ENCODE measurements at regions not wholly inside any gene's neighbourhood (a gene's known extent, or its start where the extent isn't known, plus 50 kb on each side); places are given as distances from the start of the nearest gene placed in this dataset.
A peak's percentile ranks its signal among the peaks of the same experiment; 100 is the strongest.

DNA sequence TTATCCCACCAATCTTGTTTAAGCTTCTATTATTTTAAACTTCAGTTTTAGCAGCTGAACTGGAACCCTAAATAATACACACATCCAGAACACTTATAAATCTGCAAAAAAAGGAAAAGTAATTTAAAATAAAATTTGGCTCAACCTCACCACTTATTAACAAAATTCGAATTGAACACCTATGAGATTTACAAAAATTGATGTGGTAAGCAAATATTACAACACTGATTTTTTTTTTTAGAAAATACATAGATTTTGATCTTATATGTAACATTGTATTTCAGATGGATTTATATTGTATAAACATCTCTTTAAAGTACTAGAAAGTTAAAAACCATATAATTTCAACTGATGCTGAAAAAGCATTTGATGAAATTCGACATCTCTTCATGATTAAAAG lies 81.3 kb upstream of the DYNAP start:
- H3K27me3 ChIP-seq (ENCODE audit: control insufficient read depth, insufficient read depth, low read length), result no peaks in the 10 kb centered on the region
- no peak overlapping the region for H3K4me3 ChIP-seq (ENCODE audit: insufficient read depth, low read depth, low read length)
- H3K36me3 ChIP-seq (replicated peaks; ENCODE audit: control insufficient read depth, insufficient read depth, low read length), result no peaks in the 10 kb centered on the region
- DNase-seq, result no peak

GRCh38 chr18:54515149-54515548 lies 75.9 kb upstream of the DYNAP start:
- Histone ChIP-seq H3K36me3 (replicated peaks; ENCODE audit: control insufficient read depth, insufficient read depth, low read length) (no peaks in the 10 kb centered on the region), H3K4me3 (ENCODE audit: insufficient read depth, low read depth, low read length) (no peak overlapping the region), H3K27me3 (ENCODE audit: control insufficient read depth, insufficient read depth, low read length) (no peaks in the 10 kb centered on the region)
- no peak for DNase-seq

DNA sequence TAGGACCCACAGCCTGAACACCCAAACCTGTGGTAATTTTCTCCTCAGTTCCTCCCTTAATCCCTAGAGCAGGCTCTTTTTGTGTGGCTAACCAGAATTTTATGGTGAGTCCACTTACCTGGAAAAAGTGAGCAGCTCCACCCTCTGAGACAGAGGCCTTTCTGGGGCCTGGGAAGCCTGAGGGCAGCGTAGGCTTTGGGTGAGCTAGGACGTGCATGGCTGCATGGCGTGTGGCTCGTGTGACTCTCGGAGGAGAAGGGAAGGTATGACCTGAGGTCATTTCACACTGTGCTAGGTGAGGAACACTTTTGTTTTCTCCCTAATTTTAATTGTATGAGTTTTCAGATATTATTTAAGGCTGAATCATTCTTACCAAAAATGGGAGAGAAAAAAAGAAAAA lies 73.5 kb upstream of the DYNAP start:
- no peak for DNase-seq
- H3K27me3 ChIP-seq (ENCODE audit: control insufficient read depth, insufficient read depth, low read length), result no peaks in the 10 kb centered on the region
- H3K36me3 ChIP-seq (replicated peaks; ENCODE audit: control insufficient read depth, insufficient read depth, low read length), result no peaks in the 10 kb centered on the region
- H3K4me3 ChIP-seq (ENCODE audit: insufficient read depth, low read depth, low read length), result no peak overlapping the region

- Histone ChIP-seq H3K36me3 (replicated peaks; ENCODE audit: control insufficient read depth, insufficient read depth, low read length) (no peaks in the 10 kb centered on the region), H3K27me3 (ENCODE audit: control insufficient read depth, insufficient read depth, low read length) (no peaks in the 10 kb centered on the region), H3K4me3 (ENCODE audit: insufficient read depth, low read depth, low read length) (no peak overlapping the region)
- DNase-seq, result no peak
These were observed 69.2 kb upstream of the DYNAP start for GRCh38 chr18:54521846-54522245.

DNA sequence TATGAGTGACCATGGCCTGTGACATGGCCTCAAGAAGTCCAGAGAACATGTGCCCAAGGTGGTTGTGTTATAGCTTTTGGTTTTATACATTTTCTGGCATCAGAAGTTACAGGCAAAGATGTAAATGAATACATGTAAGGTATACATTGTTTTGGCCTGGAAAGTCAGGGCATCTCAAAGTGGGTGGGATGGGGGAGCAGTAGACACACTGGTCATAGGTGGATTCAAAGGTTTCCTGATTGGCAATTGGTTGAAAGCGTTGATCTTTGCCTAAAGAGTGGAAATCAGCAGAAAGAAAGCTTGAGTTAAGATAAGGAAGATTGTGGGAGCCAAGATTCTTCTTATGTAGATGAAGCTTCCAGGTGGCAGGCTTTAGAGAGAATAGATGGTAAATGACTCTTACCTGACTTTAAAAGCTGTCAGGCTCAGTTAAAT lies 62.1 kb upstream of the DYNAP start:
- Histone ChIP-seq H3K27me3 (ENCODE audit: control insufficient read depth, insufficient read depth, low read length) (peaks cover 6% of the 10 kb centered on the region), H3K36me3 (replicated peaks; ENCODE audit: control insufficient read depth, insufficient read depth, low read length) (no peaks in the 10 kb centered on the region), H3K4me3 (ENCODE audit: insufficient read depth, low read depth, low read length) (no peak overlapping the region)
- DNase-seq, result peak; percentile 4

- Histone ChIP-seq H3K4me3 (ENCODE audit: insufficient read depth, low read depth, low read length) (no peak overlapping the region), H3K27me3 (ENCODE audit: control insufficient read depth, insufficient read depth, low read length) (peaks cover 6% of the 10 kb centered on the region), H3K36me3 (replicated peaks; ENCODE audit: control insufficient read depth, insufficient read depth, low read length) (no peaks in the 10 kb centered on the region)
- peak; percentile 4 for DNase-seq
These were observed 61.6 kb upstream of the DYNAP start for GRCh38 chr18:54529444-54529843.

DNA sequence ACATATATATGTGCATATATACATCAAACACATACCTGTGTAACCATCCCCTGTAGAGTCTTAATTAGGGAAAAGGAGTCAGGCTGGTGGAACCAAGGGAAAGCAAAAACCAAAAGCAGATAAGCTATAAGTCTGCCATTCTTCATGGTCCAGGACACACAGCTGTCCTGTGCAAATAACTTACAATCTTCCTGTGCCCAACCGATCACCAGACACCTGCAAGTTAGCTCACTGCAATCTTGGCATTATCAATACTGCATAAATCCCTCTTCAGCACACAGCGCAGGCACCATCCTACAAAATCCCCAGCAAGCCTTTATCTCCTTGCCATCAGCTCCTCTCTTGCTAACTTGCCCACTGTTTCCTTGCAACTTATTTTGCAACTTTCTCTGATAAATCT lies 60.8 kb upstream of the DYNAP start:
- peaks cover 2% of the 10 kb centered on the region; the same call in 1 of the 2 replicates for H3K36me3 ChIP-seq (replicated peaks; ENCODE audit: control insufficient read depth, insufficient read depth, low read length)
- no peak for DNase-seq
- H3K27me3 ChIP-seq (ENCODE audit: control insufficient read depth, insufficient read depth, low read length), result peaks cover 6% of the 10 kb centered on the region
- no peak overlapping the region for H3K4me3 ChIP-seq (ENCODE audit: insufficient read depth, low read depth, low read length)

DNA sequence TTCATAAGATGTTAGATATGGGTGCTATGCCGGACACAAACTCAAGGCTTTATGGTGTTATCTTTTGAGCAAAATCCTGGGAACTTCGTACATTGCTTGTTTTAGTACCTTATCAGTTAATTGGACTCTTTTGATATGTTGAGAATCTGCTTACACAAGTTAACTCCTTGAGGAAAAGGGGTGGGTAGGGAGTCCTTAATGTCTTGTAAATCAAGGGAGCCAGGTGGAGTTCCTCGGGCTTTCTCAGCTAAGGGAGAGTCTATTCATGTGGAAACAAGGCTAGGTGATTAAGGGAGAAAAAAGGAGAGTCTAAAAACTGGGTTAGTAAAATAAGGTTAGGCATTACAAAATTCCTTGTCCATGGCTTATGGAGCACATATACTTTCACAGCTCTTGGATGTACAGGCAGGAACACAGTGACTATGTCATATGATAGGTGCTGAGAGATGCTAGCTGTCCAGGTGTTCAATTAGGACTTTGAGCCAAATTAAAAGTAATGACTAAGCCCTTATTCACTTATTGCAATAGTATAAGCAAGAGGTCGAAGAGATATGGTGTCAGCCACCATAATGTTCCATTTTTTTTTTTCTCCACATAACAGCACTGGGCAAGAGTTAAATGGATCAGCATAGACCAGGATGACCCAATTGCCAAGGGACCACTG lies 59.5 kb upstream of the DYNAP start:
- Histone ChIP-seq H3K4me3 (ENCODE audit: insufficient read depth, low read depth, low read length) (no peak overlapping the region), H3K27me3 (ENCODE audit: control insufficient read depth, insufficient read depth, low read length) (peaks cover 6% of the 10 kb centered on the region), H3K36me3 (replicated peaks; ENCODE audit: control insufficient read depth, insufficient read depth, low read length) (peaks cover 2% of the 10 kb centered on the region; the same call in 1 of the 2 replicates)
- DNase-seq, result no peak

DNA sequence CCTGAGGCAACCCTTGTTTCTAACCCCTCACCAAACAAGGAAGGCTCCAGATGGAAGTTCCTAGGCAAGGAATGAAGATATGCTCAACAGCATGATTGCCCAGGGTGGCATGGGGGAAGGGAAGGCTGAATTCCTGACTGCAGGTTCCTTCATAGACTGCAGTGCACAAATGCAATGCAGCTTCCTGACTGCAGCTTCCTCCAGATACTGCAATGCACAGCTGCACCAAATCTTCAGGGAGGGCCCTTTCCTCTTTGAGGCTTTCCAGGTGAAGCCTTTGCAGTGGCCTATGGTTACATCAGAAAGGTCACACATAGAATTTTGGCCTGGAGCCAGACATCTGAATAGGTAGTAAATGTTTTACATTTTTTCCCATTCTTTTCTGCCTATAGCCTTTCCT lies 58.8 kb upstream of the DYNAP start:
- Histone ChIP-seq H3K36me3 (replicated peaks; ENCODE audit: control insufficient read depth, insufficient read depth, low read length) (peaks cover 2% of the 10 kb centered on the region; the same call in 1 of the 2 replicates), H3K4me3 (ENCODE audit: insufficient read depth, low read depth, low read length) (no peak overlapping the region), H3K27me3 (ENCODE audit: control insufficient read depth, insufficient read depth, low read length) (peaks cover 6% of the 10 kb centered on the region)
- DNase-seq, result no peak

DNA sequence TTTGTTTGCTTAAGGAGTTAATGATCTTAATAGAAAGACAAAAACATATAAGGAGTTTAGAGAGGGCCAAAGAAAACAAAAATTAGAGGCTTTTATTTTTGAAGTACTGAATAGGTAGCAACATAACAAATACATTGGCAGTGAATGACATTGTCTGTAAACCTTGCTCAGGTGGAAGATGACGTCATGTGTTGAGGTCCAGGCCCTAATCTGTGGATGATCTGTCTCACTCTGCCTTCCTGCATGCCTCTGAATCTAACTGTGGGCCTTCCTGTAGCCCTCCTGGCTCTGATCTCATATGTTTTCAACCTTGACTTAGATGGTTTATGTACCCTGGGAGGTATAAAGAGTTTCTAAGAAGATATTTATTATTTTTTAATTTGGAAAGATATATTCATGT lies 58.1 kb upstream of the DYNAP start:
- H3K27me3 ChIP-seq (ENCODE audit: control insufficient read depth, insufficient read depth, low read length), result peaks cover 6% of the 10 kb centered on the region
- peaks cover 2% of the 10 kb centered on the region; the same call in 1 of the 2 replicates for H3K36me3 ChIP-seq (replicated peaks; ENCODE audit: control insufficient read depth, insufficient read depth, low read length)
- no peak for DNase-seq
- no peak overlapping the region for H3K4me3 ChIP-seq (ENCODE audit: insufficient read depth, low read depth, low read length)
